Cardiac fibroblast (primary cell): ENCODE measurements at regions not wholly inside any gene's neighbourhood (a gene's known extent, or its start where the extent isn't known, plus 50 kb on each side); places are given as distances from the start of the nearest gene placed in this dataset.
"Not testable (repeated sequence)": the region's sequence is repeated elsewhere in the genome, so short reads cannot be mapped to it uniquely, and the experiment has no call there.

Experiments
- DNase-seq, 2 donors: peaks; one replicate each; pipeline versions ENCODE4 v3.0.0 to v3.0.0-alpha.2; 2010; ENCODE audit warnings: low read depth in 2 of 2
- H3K4me3 ChIP-seq, 2 donors: replicated peaks in 1 of 2; 1 replicate in 1 of 2; 2 replicates in 1 of 2; pipeline ENCODE4 v1.5.1; 2011; ENCODE audit warnings: low read depth in 2 of 2, low read length in 2 of 2, mild to moderate bottlenecking in 2 of 2, moderate library complexity in 1 of 2
- TF ChIP-seq, protein P1 (sequence below): IDR thresholded peaks from one replicate; pipeline ENCODE4 v1.5.1; 2011; ENCODE audit warnings: low read depth, mild to moderate bottlenecking, low read length, inconsistent platforms

DNA sequence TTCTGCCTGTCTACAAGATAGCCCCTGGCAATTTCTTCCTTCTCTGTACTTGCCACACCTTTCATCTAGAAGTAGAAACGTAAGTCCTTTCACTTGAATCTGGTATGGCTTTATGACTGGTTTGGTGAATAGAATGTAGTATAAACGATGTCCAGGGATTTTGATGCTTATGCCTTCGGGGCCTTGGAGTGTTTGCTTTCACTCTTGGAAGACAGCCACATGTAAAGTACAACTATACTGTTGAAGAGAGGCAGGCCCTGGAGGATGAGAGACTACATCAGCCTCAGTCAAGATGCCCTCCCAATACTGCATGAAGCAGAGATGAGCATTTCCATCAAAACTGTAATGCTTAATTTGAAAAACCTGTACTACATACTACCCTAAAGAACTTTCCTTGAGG lies 553.8 kb upstream of the C9orf72 start:
- DNase-seq = no peak
- TF ChIP-seq, protein P1, sequence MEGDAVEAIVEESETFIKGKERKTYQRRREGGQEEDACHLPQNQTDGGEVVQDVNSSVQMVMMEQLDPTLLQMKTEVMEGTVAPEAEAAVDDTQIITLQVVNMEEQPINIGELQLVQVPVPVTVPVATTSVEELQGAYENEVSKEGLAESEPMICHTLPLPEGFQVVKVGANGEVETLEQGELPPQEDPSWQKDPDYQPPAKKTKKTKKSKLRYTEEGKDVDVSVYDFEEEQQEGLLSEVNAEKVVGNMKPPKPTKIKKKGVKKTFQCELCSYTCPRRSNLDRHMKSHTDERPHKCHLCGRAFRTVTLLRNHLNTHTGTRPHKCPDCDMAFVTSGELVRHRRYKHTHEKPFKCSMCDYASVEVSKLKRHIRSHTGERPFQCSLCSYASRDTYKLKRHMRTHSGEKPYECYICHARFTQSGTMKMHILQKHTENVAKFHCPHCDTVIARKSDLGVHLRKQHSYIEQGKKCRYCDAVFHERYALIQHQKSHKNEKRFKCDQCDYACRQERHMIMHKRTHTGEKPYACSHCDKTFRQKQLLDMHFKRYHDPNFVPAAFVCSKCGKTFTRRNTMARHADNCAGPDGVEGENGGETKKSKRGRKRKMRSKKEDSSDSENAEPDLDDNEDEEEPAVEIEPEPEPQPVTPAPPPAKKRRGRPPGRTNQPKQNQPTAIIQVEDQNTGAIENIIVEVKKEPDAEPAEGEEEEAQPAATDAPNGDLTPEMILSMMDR = no peak
- no peak overlapping the region for H3K4me3 ChIP-seq

GRCh38 chr9:28134446-28134976 lies 561.2 kb upstream of the C9orf72 start:
- TF ChIP-seq, protein P1 = no peak
- DNase-seq = no peak
- H3K4me3 ChIP-seq = no peak overlapping the region

GRCh38 chr9:28135549-28135948 lies 562.3 kb upstream of the C9orf72 start:
- TF ChIP-seq, protein P1 = no peak
- DNase-seq = no peak
- no peak overlapping the region for H3K4me3 ChIP-seq

GRCh38 chr9:28136113-28136512 lies 562.8 kb upstream of the C9orf72 start:
- TF ChIP-seq, protein P1 = no peak

GRCh38 chr9:28147430-28147829 lies 574.1 kb upstream of the C9orf72 start:
- not testable (repeated sequence) for DNase-seq

More at GRCh38 chr9:28136113-28136512, 562.8 kb upstream of the C9orf72 start:
- DNase-seq = no peak
- no peak overlapping the region for H3K4me3 ChIP-seq

GRCh38 chr9:28147923-28148597 lies 574.8 kb upstream of the C9orf72 start:
- not testable (repeated sequence) for H3K4me3 ChIP-seq, DNase-seq

More at GRCh38 chr9:28147430-28147829, 574.1 kb upstream of the C9orf72 start:
- not testable (repeated sequence) for H3K4me3 ChIP-seq

- DNase-seq, H3K4me3 ChIP-seq: not testable (repeated sequence)
These were observed 576.2 kb upstream of the C9orf72 start for GRCh38 chr9:28149361-28150050.

DNA sequence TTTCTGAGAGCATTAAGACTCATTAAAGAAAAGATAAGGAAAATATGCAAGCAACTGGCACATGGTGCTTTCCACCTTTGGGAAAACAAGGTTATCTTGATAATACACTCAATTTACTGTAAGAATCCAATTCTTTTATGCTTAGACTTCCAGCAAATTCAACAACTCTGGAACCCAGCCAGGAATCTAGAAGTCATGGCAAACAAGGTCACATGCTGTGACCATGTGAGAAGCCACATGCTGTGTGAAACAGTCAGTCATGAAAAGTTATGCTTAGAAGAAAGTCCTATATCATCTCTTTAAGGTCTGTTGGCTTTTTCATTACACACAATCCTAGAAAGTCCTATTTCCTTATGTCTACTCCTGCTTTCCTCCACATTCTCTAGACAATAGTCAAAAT lies 581.8 kb upstream of the C9orf72 start:
- no peak overlapping the region for H3K4me3 ChIP-seq
- TF ChIP-seq, protein P1 = no peak
- no peak for DNase-seq
